Cerebellar cortex (tissue), 1 donor: ENCODE measurements at regions not wholly inside any gene's neighbourhood (a gene's known extent, or its start where the extent isn't known, plus 50 kb on each side); places are given as distances from the start of the nearest gene placed in this dataset.

Source experiments
- DNase-seq: peaks from one replicate; pipeline ENCODE4 v3.0.0-alpha.2; 2015; ENCODE audit warnings: low spot score

GRCh38 chr6:113144117-113144516, 713.0 kb upstream of the MARCKS start:
- DNase-seq, result no peak

DNA sequence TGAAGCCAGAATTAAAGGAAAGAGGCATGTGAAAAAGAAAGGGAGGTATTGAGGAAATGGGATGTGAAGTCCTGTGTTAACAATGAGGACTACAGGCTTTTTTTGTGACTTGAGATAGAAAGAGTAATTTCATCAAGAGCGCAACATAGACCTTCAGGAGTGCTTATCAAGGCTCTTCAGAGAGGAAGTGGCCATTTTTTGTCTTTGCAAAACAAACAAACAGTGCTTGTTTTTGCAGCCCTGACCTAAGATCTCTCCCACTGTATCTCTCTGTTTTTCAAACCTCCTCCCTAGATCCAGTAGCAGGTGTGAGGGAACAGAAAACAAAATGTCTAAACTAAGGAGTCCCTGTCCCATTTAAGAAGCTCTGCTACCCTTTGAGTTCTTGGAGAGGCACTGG, 710.3 kb upstream of the MARCKS start:
- DNase-seq, result no peak

DNA sequence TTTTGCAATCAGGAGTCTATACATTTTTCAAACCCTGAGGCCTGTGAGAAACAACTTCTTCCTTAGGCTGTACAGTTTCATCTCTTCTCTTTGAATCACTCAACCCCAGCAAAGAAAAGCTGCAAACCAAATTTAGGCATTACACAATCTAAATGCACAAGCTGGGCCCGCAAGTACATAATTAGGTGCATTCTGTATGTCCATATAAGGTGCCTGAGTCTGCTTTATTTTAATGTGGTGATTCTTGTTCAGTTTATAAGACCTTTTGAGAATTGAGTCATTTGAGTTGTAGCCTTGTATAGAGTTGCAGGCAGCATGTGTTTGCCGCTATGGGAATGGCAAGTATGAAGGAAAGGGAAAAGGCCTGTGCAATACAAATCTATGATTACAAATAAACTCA, 709.6 kb upstream of the MARCKS start:
- DNase-seq, result no peak

GRCh38 chr6:113148566-113148965, 708.6 kb upstream of the MARCKS start:
- no peak for DNase-seq

DNA sequence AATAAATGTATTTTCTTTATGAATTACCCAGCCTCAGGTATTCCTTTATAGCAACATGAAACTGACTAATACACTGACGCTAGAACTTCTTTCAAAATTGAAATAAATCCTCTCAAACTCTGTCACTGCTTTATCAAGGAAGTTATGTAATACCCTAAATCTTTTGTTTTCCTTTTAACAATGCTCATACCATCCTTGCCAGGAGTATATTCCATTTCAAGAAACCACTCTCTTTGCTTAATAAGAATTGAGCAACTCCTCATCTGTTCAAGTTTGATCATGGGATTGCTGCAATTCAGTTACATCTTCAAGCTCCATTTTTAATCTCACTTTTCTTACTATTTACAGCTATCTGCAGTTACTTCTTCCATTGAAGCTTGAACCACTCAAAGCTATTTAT, 707.6 kb upstream of the MARCKS start:
- no peak for DNase-seq

GRCh38 chr6:113160306-113161017, 696.7 kb upstream of the MARCKS start:
- DNase-seq, result no peak

DNA sequence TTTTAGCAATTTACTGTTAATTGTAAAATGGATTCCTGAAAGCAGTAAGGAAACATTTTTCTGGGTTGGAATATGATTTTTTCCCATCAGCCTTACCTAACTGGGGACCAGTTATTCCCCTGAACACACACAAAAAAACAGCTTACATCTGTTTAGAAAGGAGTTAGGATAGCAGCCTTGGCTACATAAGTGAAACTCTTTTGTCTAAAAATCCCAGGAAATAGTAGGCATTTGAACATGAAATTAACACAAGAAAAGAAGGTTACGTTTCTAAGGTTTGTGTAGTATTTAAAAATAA, 696.2 kb upstream of the MARCKS start:
- no peak for DNase-seq

GRCh38 chr6:113162739-113163138, 694.4 kb upstream of the MARCKS start:
- DNase-seq, result no peak

GRCh38 chr6:113168057-113168456, 689.1 kb upstream of the MARCKS start:
- DNase-seq, result no peak

GRCh38 chr6:113169484-113169883, 687.7 kb upstream of the MARCKS start:
- no peak for DNase-seq

DNA sequence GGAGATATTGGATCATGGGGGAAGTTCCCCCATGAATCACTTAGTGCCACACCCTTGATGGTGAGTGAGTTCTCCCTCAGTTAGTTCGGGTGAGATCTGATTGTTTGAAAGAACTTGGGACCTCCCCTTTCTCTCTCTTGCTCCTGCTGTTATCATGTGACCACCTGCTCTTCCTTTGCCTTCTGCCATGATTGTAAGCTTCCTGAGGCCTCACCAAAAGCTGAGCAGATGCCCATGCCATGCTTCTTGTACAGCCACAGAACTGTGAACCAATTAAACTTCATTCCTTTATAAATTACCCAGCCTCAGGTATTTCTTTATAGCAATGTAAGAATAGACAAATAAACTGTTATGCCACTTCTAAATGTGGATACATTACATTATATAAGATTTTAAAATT, 686.7 kb upstream of the MARCKS start:
- DNase-seq, result no peak

DNA sequence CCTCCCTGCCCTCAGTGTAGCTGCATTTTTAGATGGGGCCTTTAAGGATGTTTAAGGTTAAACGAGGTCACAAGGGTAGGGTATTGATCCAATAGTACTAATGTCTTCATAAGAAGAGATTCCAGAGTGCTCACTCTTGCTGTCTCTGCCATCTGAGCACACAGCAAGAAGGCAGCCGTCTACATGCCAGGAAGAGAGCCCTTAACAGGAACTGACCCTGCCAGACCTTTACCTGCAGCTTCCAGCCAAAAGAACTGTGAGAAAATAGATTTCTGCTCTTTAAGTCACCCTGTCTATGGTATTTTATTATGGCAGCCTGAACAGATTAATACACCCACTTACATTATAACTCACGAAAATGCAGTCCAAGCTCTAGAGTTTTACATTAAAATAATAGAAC, 685.3 kb upstream of the MARCKS start:
- DNase-seq, result peak; percentile 23

DNA sequence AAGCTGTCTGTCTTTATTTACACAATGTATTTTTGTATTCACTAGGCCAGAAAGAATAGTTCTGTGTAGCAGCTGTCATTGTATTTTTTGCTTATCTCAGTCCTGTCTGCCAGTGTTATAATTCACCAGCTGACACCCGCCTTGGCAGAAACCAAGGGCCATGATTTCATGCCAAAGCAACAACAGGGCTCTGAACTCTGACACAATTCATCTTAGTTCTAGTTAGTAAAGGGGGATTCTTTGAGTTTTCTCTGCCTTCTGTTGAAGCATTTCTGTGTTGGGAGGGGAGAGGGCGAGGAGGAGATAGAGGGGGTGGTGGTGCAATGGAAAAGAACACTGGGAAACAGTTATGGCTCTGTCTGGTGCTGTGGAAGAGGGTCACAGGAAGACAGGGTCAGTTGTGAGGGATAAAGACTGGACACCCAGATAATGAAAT, 684.6 kb upstream of the MARCKS start:
- DNase-seq, result peak; percentile 78

DNA sequence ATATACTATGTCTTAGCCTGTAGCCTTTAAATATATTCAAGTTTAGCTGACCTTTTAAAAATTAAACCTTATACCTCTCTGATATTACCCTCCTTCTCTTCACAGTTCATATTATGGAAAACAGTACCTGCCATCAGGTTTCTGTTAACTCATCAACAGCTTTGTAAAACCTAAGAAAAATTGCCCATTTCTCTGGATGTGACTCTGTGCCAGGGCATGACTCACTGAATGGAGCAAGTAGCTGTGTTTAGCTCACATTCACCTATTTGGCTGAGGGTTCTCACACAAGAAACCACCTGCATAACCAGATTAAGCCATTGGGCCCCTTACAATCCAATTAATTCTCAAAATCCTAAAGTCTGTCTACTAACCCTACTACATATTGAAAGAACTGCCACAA, 678.8 kb upstream of the MARCKS start:
- no peak for DNase-seq

DNA sequence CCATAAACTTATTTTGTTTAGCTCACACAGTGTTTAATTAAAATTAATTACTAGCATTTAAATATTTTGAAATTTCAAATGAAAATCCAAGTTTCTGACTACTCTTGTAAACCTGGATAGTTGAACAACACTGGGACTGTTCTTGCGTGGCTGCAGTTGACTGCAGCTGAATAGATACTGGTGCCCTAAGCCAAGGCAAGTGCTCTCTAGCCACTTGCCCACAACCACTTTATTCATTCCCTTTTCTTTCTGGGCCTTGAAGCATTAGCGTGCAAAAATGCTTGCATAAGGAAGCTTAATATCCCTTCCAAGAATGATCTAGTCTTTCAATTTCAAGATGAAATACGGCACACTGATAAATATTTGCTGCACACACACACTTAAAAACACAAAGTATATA, 676.0 kb upstream of the MARCKS start:
- DNase-seq, result no peak

DNA sequence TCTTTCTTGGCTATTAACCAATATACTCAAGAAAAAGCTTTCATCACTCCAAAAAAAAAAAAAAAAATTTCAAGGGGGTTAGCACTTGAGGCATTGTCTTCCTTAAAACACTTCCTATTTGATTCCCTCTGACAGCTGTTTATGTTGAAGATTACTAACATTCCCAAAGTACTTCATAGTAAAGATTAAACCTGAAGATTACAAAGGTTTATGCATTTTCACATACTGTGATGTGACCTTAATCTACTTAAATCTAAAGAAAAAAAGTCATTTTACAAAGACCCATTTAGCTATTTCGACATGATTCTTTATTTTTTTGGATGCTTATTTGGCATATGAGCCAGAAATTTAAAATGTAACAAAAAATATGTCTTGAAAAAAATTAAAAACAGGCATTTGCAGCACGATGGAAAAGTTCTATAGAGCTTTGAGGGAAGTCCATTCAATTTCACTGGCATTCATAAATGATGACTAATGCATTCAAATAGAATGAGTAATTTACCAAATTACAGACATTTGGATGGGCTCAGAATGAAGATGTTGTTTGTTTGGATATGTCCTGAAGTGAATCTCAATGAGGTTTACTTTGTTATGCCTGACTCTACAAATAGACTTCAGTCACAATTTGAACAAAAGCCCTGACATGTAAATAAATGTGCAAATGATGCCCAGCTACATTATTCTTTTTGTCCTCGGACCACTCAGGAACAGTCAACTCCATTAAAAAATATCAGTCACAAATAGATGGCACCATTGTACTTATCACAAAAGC, 674.6 kb upstream of the MARCKS start:
- peak; percentile 6 for DNase-seq

DNA sequence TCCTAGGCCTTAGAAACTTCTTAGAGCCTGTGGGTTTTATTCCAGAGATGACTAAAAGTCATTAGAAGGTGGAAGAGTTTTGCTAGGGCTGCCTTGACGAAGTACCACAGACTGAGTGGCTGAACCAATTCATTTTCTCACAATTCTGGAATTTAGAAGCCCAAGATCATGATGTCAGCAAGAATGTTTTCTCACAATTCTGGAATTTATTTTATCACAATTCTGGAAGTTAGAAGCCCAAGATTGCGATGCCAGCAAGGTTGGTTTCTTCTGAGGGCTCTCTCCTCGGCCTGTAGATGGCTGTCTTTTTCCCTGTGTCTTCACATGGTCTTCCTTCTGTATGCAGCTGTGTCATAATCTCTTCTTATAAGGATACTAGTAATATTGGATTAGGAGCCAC, 672.9 kb upstream of the MARCKS start:
- no peak for DNase-seq

GRCh38 chr6:113184736-113185135, 672.4 kb upstream of the MARCKS start:
- DNase-seq, result peak; percentile 11

DNA sequence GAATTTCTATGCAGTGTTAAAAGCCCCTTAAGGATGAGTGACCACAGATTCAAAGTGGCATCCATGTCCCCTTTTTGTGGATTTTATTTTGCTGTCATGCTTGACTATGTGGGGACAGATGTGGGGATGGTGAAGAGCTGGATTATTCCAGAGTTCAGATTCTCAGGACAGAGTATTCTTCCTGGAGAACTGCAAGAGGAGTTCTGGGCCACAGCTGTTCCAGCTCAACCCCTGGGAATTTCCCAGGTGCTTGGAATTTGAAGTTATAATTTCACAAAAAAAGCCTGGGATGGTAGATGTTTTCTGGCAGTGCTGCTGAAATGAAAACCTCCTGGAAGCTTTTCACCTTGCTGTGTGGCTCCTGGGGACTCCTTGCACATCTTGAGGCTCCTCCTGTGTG, 671.8 kb upstream of the MARCKS start:
- DNase-seq, result no peak

GRCh38 chr6:113187661-113188060, 669.5 kb upstream of the MARCKS start:
- DNase-seq, result no peak

- DNase-seq, result no peak
Observed at GRCh38 chr6:113188962-113189361, 668.2 kb upstream of the MARCKS start.

DNA sequence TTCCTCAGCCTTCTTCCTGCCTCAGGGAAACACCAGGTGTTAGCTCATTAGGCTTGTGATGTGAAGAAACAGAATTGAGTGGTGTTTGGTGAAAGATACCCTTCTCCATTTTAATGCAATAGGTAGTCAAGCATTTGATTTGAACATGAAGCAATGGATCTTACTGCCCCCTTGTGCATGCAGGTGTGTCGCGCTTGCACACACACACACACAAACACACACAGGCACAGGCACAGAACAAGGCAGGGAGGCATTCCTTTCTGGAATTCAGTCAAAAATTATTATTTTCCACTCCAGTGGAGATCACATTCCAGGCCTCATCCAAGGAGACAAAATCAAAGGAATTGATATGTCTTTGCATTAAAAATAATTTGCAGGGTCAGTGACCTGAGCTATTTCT, 667.0 kb upstream of the MARCKS start:
- DNase-seq, result no peak

DNA sequence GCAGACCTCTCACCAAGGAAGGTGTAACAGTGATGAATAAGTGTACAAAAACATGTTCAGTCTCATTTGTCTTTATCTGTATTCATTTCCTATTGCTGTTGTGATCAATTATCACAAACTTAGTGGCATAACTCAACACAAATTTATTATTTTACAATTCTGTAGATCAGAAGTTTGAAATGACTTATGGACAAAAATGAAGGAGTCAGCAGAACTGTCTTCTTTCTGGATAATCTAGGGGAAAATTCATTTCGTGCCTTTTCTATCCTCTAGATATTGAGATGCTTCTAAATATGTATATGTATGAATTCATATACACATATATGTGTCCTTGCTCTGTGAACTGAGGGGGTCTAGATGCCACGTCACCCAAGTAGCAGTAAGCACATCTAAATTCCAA, 663.1 kb upstream of the MARCKS start:
- no peak for DNase-seq
